ENCODE measurements at regions not wholly inside any gene's neighbourhood (a gene's known extent, or its start where the extent isn't known, plus 50 kb on each side); places are given as distances from the start of the nearest gene placed in this dataset.

DNA sequence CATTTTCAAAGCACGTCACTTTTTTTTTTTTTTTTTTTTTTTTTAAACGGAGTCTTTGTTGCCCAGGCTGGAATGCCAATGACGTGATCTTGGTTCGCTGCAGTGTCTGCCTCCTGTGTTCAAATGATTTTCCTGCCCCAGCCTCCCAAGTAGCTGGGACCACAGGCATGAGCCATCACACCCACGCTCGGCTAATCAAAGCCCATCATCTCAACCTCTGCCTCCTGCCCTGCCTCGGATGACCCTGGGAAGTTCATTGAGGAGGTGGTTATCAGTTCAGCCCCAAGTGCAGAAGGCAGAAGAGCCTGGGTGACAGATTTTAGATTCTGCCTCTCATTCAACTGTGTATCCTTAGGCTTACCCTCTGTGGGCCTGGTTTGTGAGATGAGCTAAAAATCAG, 484.9 kb upstream of the EEF2KMT start:
- FAIRE-seq: no peak
- no peak for TF ChIP-seq POLR2A (IDR thresholded peaks at IDR 0.05; ENCODE audit: low read depth, low read length)
- DNase-seq (ENCODE audit: insufficient read length, low spot score): no peak

DNA sequence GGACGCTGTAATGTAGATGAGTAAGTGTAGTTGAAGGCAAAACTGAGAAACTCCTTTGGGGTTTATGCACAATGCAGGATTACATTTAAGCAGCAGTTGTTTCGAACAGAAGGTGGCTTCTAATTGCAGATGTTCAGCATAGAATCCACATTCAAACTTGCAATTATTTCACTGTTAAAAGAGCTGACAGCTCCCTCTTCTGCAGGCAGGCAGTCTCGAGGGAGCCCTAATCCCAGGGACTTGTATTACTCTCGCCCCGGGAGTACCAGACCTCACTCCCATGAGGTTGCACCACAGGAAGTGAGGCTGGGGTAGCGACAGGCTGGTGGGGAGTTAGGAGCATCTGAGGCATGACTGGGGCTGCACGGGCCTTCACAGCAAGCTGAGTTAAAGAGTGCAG, 484.3 kb upstream of the EEF2KMT start:
- FAIRE-seq (no peak), DNase-seq (ENCODE audit: insufficient read length, low spot score) (no peak)
- TF ChIP-seq POLR2A (IDR thresholded peaks at IDR 0.05; ENCODE audit: low read depth, low read length): no peak

DNA sequence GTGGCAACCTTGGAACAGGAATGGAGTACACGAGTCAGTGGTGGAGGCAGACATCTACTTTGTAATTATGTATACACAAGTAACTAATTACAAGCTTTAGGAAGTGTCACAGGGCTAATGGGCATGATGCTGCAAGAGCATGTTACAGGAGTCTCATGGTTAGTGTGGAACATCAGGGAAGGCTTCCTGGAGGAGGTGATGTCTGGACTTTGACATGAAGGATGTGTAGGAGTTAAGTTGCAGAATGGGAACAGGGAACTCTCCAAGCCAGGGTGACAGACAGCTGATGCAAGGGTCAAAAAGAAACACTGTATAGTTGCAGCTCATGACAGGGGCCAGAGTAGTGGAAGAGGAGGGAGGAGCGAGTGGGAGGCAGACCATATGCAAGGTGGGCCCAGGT, 483.8 kb upstream of the EEF2KMT start:
- no peak for FAIRE-seq
- TF ChIP-seq POLR2A (IDR thresholded peaks at IDR 0.05; ENCODE audit: low read depth, low read length): no peak
- DNase-seq (ENCODE audit: insufficient read length, low spot score): no peak

DNA sequence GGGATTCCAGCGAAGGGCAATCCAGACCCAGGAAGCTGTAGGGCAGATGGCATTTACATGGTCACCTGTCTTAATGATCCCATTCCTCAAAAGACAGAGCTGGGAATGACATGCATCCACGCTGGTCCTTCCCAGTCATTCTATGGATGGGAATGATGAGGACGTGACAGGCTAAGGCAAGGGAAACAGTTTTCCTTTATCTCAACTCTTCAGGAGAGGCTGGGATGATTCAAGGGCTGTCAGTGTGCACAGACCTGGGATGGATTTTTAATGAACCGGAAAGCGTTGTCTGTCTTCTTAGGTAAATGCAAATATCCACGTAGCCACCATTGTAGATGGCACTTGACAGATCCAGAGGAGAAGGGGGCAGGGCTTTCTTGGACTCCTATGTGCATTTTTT, 483.2 kb upstream of the EEF2KMT start:
- no peak for FAIRE-seq
- no peak for TF ChIP-seq POLR2A (IDR thresholded peaks at IDR 0.05; ENCODE audit: low read depth, low read length)
- DNase-seq (ENCODE audit: insufficient read length, low spot score): no peak

DNA sequence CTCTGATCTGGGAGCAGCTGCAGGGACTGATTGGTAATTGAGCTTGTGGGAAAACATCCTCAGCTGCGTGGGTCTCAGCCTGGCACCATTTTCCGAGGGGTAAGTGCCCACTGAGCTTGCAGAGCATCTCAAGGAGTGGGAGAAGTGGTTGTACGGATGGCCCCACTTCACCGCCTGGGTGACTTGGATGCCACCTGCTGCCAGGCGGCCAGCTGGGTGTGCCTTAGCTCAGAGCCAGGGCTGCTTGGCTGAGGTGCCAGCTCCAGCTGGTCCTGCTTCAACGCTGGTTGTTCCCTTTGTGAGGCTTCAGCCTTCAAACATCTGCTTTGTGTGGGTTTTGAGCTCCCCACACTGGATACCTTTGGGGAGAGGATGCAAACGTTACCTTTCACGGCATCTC, 482.7 kb upstream of the EEF2KMT start:
- no peak for FAIRE-seq

DNA sequence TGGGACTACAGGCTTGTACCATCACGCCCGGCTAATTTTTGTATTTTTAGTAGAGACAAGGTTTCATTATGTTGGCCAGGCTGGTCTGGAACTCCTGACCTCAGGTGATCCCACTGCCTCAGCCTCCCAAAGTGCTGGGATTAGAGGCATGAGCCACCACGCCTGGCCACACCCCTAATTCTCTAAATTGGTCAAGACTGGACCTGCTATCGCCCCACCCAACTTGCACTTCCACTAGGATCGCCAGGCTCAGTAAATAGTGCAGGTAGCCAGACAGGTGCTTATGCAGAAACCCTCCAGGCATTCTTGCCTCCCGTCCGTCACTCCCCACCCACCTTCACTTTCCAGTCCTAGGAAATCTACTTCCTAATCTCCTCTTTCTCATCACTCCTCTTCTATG, 481.4 kb upstream of the EEF2KMT start:
- FAIRE-seq (no peak), DNase-seq (ENCODE audit: insufficient read length, low spot score) (no peak)
- TF ChIP-seq POLR2A (IDR thresholded peaks at IDR 0.05; ENCODE audit: low read depth, low read length): no peak

More for the DNA sequence above, 482.7 kb upstream of the EEF2KMT start:
- no peak for TF ChIP-seq POLR2A (IDR thresholded peaks at IDR 0.05; ENCODE audit: low read depth, low read length)
- no peak for DNase-seq (ENCODE audit: insufficient read length, low spot score)

DNA sequence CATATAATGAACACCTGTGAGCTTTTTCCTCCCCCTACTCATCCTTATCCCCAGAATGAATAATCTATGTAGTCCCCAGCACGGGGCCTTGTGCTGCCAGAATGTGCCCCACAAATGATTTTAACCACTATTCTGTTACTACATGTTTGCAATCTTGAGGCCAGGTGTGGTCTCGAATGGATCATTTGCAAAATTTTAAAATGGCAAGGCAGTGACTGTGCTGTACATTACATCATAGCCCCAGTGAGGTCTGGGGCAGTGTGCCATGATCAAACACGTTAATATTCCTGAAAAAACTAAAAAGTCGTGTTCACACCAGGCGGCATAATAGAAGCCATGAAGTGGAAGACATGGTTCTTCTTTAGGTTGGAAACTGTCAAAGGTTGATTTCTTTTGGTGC, 479.9 kb upstream of the EEF2KMT start:
- FAIRE-seq (no peak), DNase-seq (ENCODE audit: insufficient read length, low spot score) (no peak)
- no peak for TF ChIP-seq POLR2A (IDR thresholded peaks at IDR 0.05; ENCODE audit: low read depth, low read length)

DNA sequence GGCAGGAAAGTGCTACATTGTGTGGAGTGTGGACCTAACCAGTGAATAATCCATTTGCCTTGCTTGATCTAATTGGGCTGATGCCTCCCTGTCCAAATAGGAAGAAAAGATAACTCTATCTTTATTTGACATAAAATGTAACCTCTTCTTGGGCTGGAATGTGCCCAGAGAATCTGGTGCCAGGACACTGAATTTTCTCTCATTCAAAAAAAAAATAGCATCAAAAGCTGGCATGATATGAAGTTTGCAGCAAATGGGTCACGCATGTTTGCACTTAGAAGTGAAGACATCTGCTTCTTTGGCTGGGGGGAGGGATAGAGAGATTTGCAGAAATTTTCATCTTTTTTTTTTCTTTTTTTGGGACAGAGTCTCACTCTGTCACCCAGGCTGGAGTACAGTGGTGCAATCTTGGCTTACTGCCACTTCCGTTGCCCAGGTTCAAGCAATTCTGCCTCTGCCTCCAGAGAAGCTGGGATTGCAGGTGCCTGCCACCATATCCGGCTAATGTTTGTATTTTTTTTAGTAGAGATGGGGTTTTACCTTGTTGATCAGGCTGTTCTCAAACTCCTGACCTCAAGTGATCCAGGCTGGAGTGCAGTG, 478.2 kb upstream of the EEF2KMT start:
- DNase-seq (ENCODE audit: insufficient read length, low spot score) (no peak), FAIRE-seq (no peak)
- no peak for TF ChIP-seq POLR2A (IDR thresholded peaks at IDR 0.05; ENCODE audit: low read depth, low read length)

DNA sequence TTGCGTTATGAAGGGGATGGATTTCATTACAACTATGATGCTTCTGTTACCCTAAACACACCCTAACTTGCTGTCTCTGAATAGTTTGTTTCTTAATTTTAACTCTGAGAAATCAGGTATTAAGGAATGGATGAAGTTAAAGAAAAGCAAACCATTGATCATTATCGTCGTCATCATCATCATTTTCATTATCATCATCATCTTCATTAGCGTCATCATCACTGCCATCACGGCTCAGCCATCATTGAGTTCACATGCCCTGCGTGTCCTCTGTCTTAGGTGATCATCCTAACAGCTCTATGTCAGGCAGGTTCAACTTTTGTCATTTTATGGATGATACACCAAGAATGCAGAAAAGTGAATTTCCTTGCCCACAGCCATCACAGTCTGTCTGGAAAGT, 477.5 kb upstream of the EEF2KMT start:
- DNase-seq (ENCODE audit: insufficient read length, low spot score): no peak
- no peak for FAIRE-seq

DNA sequence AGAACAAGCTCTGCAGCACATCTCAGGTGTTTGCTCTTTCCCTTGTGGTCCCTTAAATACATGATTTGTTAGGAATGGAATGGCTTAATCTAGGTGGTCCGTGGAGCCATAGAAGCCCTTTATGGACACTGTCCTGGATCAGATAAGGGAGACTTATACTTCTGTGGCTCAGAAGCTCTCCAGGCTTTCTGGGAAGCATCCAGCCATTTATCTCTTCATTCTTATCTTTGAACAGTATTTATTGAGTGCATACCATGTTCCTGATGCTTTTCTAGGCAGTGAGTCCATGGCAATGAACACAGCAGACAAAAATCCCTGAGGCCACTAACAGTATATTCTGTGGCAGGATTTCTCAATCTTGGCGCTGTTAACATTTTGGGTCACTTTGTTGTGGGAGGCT, 474.5 kb upstream of the EEF2KMT start:
- DNase-seq (ENCODE audit: insufficient read length, low spot score) (no peak), FAIRE-seq (no peak)
- no peak for TF ChIP-seq POLR2A (IDR thresholded peaks at IDR 0.05; ENCODE audit: low read depth, low read length)

More for the DNA sequence above, 477.5 kb upstream of the EEF2KMT start:
- no peak for TF ChIP-seq POLR2A (IDR thresholded peaks at IDR 0.05; ENCODE audit: low read depth, low read length)

DNA sequence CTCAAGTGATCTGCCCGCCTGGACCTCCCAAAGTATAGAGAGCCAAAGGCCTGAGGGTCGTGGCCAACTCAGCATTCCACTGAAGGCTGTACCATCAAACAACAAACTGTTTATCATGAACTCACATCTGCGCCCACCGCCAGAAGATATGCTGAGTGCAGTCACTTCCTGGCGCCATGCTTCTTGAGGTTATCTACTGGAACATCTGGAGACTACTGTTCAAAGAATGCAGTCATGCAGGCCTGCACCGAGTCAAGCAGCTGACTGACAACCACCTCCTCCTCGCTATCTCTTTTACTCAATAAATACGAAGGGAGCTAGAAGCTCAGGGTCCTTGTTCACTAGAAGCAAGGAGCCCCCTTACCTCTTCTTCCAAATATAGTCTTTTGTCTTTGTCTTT, 473.9 kb upstream of the EEF2KMT start:
- no peak for FAIRE-seq
- TF ChIP-seq POLR2A (IDR thresholded peaks at IDR 0.05; ENCODE audit: low read depth, low read length): no peak
- DNase-seq (ENCODE audit: insufficient read length, low spot score): no peak

DNA sequence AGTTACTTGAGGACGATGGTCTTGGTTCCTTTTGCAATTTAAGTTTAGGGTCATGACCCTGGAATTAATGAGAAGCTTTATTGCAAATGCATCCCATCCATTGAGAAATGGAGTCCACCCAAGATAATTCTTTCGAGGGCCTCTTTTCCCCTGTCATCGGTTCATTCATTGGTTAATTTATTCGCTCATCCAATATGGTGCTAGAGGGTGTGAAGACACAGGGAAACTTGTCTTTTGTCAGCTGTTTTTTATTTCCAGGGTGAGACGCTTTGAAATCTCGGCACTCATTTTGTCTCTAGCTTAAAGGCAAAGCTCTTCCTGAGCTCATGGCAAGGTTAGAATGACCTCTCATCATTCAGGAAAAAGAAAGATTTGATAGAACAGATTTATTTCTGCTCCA, 464.2 kb upstream of the EEF2KMT start:
- no peak for TF ChIP-seq POLR2A (IDR thresholded peaks at IDR 0.05; ENCODE audit: low read depth, low read length)
- FAIRE-seq (no peak), DNase-seq (ENCODE audit: insufficient read length, low spot score) (no peak)

DNA sequence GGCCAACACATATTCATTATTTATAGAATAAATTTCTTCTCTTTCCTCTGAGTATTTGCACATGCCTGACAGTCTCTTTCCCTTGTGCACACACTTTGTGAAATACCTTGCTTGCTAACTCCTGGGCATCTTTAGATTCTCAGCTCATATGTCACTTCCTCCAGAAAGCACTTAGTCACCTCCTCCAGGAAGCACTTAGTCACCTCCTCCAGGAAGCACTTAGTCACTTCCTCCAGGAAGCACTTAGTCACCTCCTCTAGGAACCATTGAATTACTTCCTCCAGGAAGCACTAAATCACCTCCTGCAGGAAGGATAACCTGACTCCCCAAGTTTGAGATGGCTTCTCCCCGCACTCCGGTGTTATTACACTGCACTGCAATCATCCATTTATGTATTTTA, 462.5 kb upstream of the EEF2KMT start:
- no peak for TF ChIP-seq POLR2A (IDR thresholded peaks at IDR 0.05; ENCODE audit: low read depth, low read length)
- DNase-seq (ENCODE audit: insufficient read length, low spot score): no peak
- no peak for FAIRE-seq

DNA sequence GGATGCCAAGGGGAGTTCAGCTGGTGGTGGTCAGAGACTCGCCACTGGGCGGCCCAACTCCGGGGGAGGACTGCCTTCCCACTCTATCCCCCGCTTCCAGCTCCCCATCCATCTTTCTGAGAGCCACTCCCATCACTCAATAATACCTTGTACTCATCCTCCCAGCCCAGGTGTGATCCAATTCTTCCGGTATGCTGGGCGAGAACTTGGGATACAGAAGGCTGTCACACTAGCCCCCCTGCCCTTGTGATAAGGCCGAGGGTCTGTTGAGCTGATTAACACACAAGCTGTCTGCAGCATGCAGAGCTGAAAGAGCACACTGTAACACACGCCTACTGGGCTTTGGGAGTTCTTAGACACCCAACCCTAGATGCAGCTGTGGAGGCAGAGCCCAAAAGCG, 460.4 kb upstream of the EEF2KMT start:
- FAIRE-seq: no peak
- DNase-seq (ENCODE audit: insufficient read length, low spot score): no peak
- no peak for TF ChIP-seq POLR2A (IDR thresholded peaks at IDR 0.05; ENCODE audit: low read depth, low read length)

DNA sequence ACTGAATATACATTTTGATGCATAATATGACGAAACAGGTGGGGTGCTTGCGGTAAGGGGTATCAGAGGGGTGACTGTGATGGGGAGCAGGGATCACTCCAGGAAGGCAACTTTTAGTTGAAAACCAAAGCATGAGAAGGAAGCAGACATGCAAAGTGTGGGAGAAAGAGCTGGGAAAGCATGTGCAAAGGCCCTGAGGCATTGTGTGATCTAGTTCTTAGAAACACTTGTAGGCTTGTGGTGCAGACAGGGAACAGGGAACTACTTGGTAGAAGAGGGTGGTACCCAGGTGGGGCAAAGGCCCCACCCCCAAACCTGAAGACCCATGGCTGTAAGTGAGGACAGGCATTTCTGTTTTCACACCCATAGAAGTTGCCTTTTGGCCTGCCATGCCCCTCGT, 459.9 kb upstream of the EEF2KMT start:
- no peak for TF ChIP-seq POLR2A (IDR thresholded peaks at IDR 0.05; ENCODE audit: low read depth, low read length)
- FAIRE-seq: no peak
- no peak for DNase-seq (ENCODE audit: insufficient read length, low spot score)

All from H54 (cell line).